HEK293T (cell line): ENCODE measurements at regions not wholly inside any gene's neighbourhood (a gene's known extent, or its start where the extent isn't known, plus 50 kb on each side); places are given as distances from the start of the nearest gene placed in this dataset.

Source experiments
- ARNT ChIP-seq: fragments of 450-650 bp; IDR thresholded peaks from 2 replicates; pipeline ENCODE4 v1.6.1; 2017; ENCODE audit warnings: mild to moderate bottlenecking
- BHLHE40 ChIP-seq: fragments of 450-650 bp; IDR thresholded peaks from 2 replicates; pipeline ENCODE4 v1.6.1; 2016; ENCODE audit warnings: mild to moderate bottlenecking, moderate library complexity, borderline replicate concordance
- CTBP1 ChIP-seq: fragments of 450-650 bp; IDR thresholded peaks from 2 replicates; pipeline ENCODE4 v1.6.1; 2016; ENCODE audit warnings: borderline replicate concordance
- ELF4 ChIP-seq: fragments of 450-650 bp; IDR thresholded peaks from 2 replicates; pipeline ENCODE4 v1.6.1; 2017; ENCODE audit warnings: antibody characterized with exemption
- FOXA1 ChIP-seq: fragments of 450-650 bp; IDR thresholded peaks from 2 replicates; pipeline ENCODE4 v1.6.1; 2016; ENCODE audit warnings: mild to moderate bottlenecking
- FOXM1 ChIP-seq: fragments of 450-650 bp; IDR thresholded peaks from 2 replicates; pipeline ENCODE4 v1.6.1; 2017; ENCODE audit warnings: mild to moderate bottlenecking, borderline replicate concordance
- HDGF ChIP-seq: fragments of 450-650 bp; IDR thresholded peaks from 2 replicates; pipeline ENCODE4 v1.6.1; 2017; ENCODE audit warnings: antibody characterized with exemption, borderline replicate concordance
- L3MBTL2 ChIP-seq: fragments of 450-650 bp; conservative IDR thresholded peaks from 2 replicates; pipeline ENCODE4 v1.6.1; 2016; ENCODE audit warnings: mild to moderate bottlenecking
- LEF1 ChIP-seq: fragments of 450-650 bp; IDR thresholded peaks from 2 replicates; pipeline ENCODE4 v1.6.1; 2017; ENCODE audit warnings: mild to moderate bottlenecking, borderline replicate concordance
- NFRKB ChIP-seq: fragments of 450-650 bp; IDR thresholded peaks from 2 replicates; pipeline ENCODE4 v1.6.1; 2016; ENCODE audit warnings: mild to moderate bottlenecking, moderate library complexity
- SP1 ChIP-seq: fragments of 450-650 bp; IDR thresholded peaks from 2 replicates; pipeline ENCODE4 v1.6.1; 2017
- SUZ12 ChIP-seq: fragments of 450-650 bp; IDR thresholded peaks from 2 replicates; pipeline ENCODE4 v1.6.1; 2016; ENCODE audit warnings: mild to moderate bottlenecking
- TARDBP ChIP-seq: fragments of 450-650 bp; IDR thresholded peaks from 2 replicates; pipeline ENCODE4 v1.6.1; 2016
- ZNF384 ChIP-seq: fragments of 450-650 bp; IDR thresholded peaks from 2 replicates; pipeline ENCODE4 v1.6.1; 2016

- TF ChIP-seq ZNF384 (no peak), ELF4 (no peak), TARDBP (no peak), SP1 (no peak), BHLHE40 (no peak), FOXM1 (no peak), ARNT (no peak), NFRKB (no peak), SUZ12 (no peak), LEF1 (no peak), CTBP1 (no peak), L3MBTL2 (no peak), HDGF (no peak), FOXA1 (no peak)
These were observed 60.0 kb downstream of the EVX1 start for GRCh38 chr7:27302590-27302989.
